Lower lobe of right lung (tissue), 2 donors: ENCODE measurements at regions not wholly inside any gene's neighbourhood (a gene's known extent, or its start where the extent isn't known, plus 50 kb on each side); places are given as distances from the start of the nearest gene placed in this dataset.
"Not testable (repeated sequence)": the region's sequence is repeated elsewhere in the genome, so short reads cannot be mapped to it uniquely, and the experiment has no call there.

Experiments
- ATAC-seq, 2 donors: fragments of 200-7000 bp; cut with Tn5 transposase; one replicate each; pipeline ENCODE4 v1.9.1; 2020 to 2022; ENCODE audit warnings: mild to moderate bottlenecking in 2 of 2, moderate library complexity in 2 of 2
- DNase-seq: peaks from one replicate; pipeline ENCODE4 v3.0.0-alpha.2; 2020
- H3K27ac ChIP-seq: fragments of 200-600 bp; one replicate; pipeline ENCODE4 v1.8.0; 2022
- H3K27me3 ChIP-seq: fragments of 200-600 bp; one replicate; pipeline ENCODE4 v1.8.0; 2022; ENCODE audit warnings: low read depth
- H3K36me3 ChIP-seq: fragments of 200-600 bp; one replicate; pipeline ENCODE4 v1.8.0; 2022; ENCODE audit warnings: mild to moderate bottlenecking
- H3K4me1 ChIP-seq: fragments of 200-600 bp; one replicate; pipeline ENCODE4 v1.8.0; 2022
- H3K4me3 ChIP-seq: fragments of 200-600 bp; one replicate; pipeline ENCODE4 v1.8.0; 2022; ENCODE audit warnings: mild to moderate bottlenecking
- H3K9me3 ChIP-seq: fragments of 200-600 bp; one replicate; pipeline ENCODE4 v1.8.0; 2022
- intact Hi-C: fragments of 100-400 bp; cut with DNase I; formaldehyde crosslinking; loops from one replicate; pipeline ENCODE4 v1.11.0; 2022
- TF ChIP-seq, protein P1 (sequence below): fragments of 200-600 bp; IDR thresholded peaks from one replicate; pipeline ENCODE4 v1.8.0; 2022; ENCODE audit warnings: antibody characterized with exemption, mild to moderate bottlenecking
- donor health status: DM: no; HTN: yes; CAD: no; lungs with severe emphysema.

DNA sequence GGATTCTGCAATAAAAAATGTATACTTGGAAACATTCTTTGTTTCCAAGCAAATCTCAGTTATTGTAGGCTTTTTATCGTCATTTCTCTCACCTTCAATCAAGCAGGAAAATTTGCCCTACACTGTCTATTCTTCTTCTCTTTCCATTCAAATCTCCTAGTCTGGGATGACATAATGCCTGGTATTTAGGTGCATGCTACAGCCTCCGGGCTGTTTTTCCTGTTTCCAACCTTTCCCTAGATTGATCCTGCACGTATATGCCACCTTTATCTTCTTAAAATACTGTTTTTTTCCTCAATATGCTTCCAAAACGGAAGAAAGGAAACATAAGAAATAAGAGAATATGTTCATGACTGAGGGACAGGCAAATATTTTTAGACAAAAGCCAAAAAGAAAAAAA, 249.1 kb upstream of the UBASH3B start:
- ATAC-seq (no peak), DNase-seq (no peak)
- Histone ChIP-seq H3K9me3 (no peaks in the 10 kb centered on the region), H3K36me3 (no peaks in the 10 kb centered on the region), H3K4me3 (no peak overlapping the region), H3K4me1 (no peaks in the 10 kb centered on the region), H3K27me3 (no peaks in the 10 kb centered on the region), H3K27ac (no peak overlapping the region)
- TF ChIP-seq, protein P1, sequence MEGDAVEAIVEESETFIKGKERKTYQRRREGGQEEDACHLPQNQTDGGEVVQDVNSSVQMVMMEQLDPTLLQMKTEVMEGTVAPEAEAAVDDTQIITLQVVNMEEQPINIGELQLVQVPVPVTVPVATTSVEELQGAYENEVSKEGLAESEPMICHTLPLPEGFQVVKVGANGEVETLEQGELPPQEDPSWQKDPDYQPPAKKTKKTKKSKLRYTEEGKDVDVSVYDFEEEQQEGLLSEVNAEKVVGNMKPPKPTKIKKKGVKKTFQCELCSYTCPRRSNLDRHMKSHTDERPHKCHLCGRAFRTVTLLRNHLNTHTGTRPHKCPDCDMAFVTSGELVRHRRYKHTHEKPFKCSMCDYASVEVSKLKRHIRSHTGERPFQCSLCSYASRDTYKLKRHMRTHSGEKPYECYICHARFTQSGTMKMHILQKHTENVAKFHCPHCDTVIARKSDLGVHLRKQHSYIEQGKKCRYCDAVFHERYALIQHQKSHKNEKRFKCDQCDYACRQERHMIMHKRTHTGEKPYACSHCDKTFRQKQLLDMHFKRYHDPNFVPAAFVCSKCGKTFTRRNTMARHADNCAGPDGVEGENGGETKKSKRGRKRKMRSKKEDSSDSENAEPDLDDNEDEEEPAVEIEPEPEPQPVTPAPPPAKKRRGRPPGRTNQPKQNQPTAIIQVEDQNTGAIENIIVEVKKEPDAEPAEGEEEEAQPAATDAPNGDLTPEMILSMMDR, result no peak
- intact Hi-C loops, result no loop called here

DNA sequence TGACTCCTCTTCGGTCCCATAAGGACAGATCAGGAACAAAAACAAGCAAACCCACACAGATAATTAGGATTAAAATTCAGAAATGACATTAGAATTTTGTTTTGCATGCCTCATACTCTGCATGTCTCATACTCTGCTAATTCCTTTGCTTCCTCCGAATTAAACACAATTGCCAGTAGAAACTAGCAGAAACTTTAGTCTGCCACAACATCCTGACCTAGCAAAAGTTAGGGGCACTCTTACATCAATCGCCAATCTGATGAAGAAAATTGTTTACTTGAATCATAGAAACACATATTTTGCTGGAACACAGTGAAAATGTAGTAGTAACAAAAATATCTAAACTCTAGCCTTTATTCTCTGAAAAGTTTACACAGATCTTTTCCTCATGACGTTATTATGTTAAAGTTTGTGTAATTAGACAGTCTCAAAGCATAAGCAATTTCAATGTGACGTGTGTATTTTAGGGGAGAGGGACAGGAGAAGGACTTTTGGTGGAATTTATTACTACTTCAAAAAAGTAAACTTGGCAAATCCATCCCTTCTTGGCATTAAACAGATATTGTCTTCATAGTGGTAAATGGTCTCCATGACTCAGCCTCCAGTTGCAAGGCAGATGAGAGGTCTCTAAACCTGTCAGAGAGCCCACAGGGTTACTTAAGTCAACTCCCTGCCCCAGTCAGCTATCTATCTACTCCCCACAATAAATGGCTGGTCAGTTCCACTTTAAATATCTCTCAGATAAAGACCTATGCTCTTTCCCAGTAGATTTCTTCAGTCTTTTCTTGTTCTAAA, 249.8 kb upstream of the UBASH3B start:
- no peaks in the 10 kb centered on the region for H3K9me3 ChIP-seq
- no peaks in the 10 kb centered on the region for H3K27me3 ChIP-seq
- TF ChIP-seq, protein P1, result no peak
- no peak overlapping the region for H3K27ac ChIP-seq
- ATAC-seq, result no peak
- intact Hi-C loops, result no loop called here
- no peaks in the 10 kb centered on the region for H3K4me1 ChIP-seq
- no peak overlapping the region for H3K4me3 ChIP-seq
- H3K36me3 ChIP-seq, result no peaks in the 10 kb centered on the region
- no peak for DNase-seq

DNA sequence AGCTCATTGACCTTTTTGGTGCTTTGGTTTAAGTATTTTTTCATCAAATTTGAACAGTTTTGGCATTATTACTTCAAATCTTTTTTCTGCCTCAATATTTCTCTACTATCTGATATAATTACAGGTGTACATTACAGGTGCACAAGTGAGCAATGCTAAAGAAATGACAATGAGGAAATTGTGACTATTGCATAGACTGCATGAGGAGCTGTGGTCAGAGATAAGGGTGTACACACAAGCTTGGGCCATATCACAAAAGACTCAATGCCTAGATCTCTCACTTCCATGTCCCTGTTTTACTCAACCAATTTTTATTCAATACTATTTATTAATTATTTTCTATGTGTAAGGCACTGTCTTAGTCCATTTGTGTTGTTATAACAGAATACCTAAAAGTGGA, 251.0 kb upstream of the UBASH3B start:
- Histone ChIP-seq H3K4me3 (no peak overlapping the region), H3K36me3 (no peaks in the 10 kb centered on the region), H3K27me3 (no peaks in the 10 kb centered on the region), H3K9me3 (no peaks in the 10 kb centered on the region), H3K27ac (no peak overlapping the region), H3K4me1 (no peaks in the 10 kb centered on the region)
- no peak for ATAC-seq
- intact Hi-C loops, result no loop called here
- DNase-seq, result no peak
- TF ChIP-seq, protein P1, result no peak

DNA sequence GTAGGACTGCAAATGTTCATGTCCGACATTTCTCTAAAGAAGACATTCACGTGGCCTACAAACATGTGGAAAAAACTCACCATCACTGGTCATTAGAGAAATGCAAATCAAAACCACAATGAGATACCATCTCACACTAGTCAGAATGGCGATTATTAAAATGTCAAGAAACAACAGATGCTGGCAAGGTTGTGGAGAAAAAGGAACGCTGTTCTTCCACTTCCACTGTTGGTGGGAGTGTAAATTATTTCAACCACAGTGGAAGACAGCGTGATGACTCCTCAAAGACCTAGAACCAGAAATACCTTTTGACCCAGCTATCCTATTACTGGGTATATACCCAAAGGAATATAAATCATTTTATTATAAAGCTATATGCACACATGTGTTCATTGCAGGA, 253.9 kb upstream of the UBASH3B start:
- H3K4me1 ChIP-seq, H3K36me3 ChIP-seq, H3K9me3 ChIP-seq, ATAC-seq, intact Hi-C loops, H3K27me3 ChIP-seq, H3K4me3 ChIP-seq, H3K27ac ChIP-seq, DNase-seq: not testable (repeated sequence)

DNA sequence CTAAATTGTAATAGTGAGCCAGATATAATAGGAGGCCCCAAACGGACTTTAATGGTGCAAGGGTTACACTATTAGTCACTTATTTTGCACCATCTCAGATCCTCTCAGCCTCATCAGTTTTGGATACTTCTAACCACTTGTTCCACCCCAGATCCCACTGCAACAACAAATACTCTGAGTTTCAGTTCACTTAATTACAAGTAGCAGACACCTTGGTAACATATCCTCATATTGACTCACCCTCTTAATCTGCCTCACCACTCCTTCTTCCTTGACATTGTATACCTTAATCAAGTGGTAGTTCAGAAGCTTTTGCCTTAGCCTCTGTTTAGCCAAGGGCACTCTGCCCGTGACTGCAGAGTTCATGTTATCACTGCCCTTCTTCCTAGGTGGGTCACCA, 256.1 kb upstream of the UBASH3B start:
- DNase-seq, result no peak
- Histone ChIP-seq H3K36me3 (no peaks in the 10 kb centered on the region), H3K27ac (no peak overlapping the region), H3K27me3 (no peaks in the 10 kb centered on the region), H3K4me3 (no peak overlapping the region), H3K9me3 (no peaks in the 10 kb centered on the region), H3K4me1 (no peaks in the 10 kb centered on the region)
- intact Hi-C loops, result no loop called here
- no peak for ATAC-seq
- TF ChIP-seq, protein P1, result no peak

DNA sequence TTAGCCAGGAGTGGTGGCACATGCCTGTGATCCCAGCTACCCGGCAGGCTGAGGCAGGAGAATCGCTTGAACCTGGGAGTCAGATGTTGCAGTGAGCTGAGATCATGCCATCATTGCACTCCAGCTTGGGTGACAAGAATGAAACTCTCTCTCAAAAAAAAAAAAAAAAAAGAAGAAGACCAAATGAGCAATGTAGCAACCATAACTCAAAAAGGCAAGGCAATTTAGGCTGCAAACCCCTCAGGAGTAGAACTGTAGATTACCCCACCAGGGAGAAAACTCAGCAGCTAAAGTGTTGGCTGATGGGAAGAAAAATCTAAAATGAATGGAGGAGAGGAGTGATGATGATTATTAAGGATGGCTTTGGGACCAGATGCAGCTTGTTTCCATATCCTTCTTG, 256.7 kb upstream of the UBASH3B start:
- Histone ChIP-seq H3K4me3 (no peak overlapping the region), H3K9me3 (no peaks in the 10 kb centered on the region), H3K4me1 (no peaks in the 10 kb centered on the region), H3K27me3 (no peaks in the 10 kb centered on the region), H3K36me3 (no peaks in the 10 kb centered on the region), H3K27ac (no peak overlapping the region)
- TF ChIP-seq, protein P1, result no peak
- ATAC-seq (no peak), DNase-seq (no peak)
- intact Hi-C loops, result no loop called here
